ENCODE measurements at regions not wholly inside any gene's neighbourhood (a gene's known extent, or its start where the extent isn't known, plus 50 kb on each side); places are given as distances from the start of the nearest gene placed in this dataset.
A peak's percentile ranks its signal among the peaks of the same experiment; 100 is the strongest.

DNA sequence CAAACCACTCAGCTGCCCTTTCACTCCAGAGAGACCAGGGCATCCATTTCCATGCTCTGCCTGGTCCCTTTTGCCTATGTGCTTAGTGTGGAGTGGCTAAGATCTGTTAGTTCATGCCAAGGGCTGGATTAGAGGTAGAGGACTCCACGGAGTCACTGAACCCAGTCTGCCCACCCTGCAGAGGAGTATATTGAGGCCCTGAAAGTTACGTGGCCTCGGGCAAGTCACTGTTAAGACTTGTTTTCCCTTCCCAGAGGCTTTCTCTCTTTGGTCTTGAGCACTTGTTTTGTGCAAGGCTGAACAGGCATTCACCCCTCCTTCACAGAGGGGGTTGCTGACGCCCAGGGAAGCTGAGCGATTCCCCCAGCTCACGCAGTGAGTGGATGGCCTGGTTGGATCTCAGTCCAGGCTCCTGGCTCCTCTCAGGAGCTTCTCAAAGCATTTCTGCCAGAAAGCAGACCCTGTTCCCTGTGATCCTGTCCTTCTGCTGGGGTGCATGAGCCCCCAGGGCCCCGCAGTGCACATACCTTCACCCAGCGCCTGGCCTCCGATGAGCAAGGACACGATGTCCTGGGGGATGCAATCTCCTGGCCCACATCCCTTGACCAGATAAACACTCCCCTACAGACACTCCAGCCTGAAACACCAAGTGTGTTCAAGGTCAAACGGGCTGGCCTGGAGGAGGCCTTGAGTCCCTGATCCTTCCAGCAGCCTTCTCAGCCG is 153.4 kb upstream of the GSE1 start:
- peaks cover 71% of the 10 kb centered on the region for H3K4me1 ChIP-seq (ENCODE audit: insufficient read depth, low read length)
- H2AFZ ChIP-seq (ENCODE audit: low read depth, low read length) = no peak overlapping the region
- H3K36me3 ChIP-seq (ENCODE audit: insufficient read depth, low read length) = no peaks in the 10 kb centered on the region
- no peak overlapping the region for H3K4me3 ChIP-seq (ENCODE audit: low read length)
- H3K27me3 ChIP-seq (ENCODE audit: insufficient read depth, low read length) = peaks cover 7% of the 10 kb centered on the region
- H3K9me3 ChIP-seq (ENCODE audit: low read length) = no peaks in the 10 kb centered on the region

DNA sequence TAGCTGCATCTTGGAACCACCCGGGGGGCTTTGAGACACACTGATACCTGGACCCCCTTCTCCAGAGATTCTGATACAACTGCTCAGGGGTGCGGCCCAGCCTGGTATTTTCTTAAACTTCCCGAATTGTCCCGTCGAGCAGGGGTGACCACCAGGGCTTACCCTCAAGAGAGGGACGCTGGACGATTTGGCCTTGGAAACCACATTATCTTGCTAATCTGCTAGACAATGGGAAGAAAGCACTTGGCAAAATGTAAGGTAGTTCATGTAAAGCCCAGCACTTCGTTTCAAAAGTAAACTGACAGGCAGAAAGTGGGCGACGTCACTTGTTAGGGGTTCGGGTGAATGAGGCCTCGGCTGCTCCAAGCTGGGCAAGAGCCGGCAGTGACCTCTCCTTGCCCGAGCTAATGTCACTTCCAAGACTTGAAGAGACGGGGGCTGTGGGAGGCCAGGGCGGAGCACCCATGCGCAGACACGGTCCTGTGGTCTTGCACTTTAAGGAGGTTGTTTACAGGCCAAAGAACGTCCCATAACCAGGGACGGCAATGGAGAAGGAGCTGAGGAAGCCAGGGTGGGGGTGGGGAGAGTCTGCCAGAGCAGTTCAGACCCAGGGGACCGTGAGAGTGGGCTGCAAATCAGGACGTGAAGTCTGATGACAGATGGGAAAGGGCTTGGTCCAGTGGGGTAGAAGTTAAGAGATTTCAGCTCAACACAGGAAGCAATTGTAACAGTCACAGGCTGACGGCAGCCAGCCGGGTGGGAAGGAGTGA is 152.7 kb upstream of the GSE1 start:
- Histone ChIP-seq H2AFZ (ENCODE audit: low read depth, low read length) (no peak overlapping the region), H3K4me3 (ENCODE audit: low read length) (no peak overlapping the region), H3K27me3 (ENCODE audit: insufficient read depth, low read length) (peaks cover 7% of the 10 kb centered on the region), H3K36me3 (ENCODE audit: insufficient read depth, low read length) (no peaks in the 10 kb centered on the region), H3K9me3 (ENCODE audit: low read length) (no peaks in the 10 kb centered on the region), H3K4me1 (ENCODE audit: insufficient read depth, low read length) (peaks cover 75% of the 10 kb centered on the region)

DNA sequence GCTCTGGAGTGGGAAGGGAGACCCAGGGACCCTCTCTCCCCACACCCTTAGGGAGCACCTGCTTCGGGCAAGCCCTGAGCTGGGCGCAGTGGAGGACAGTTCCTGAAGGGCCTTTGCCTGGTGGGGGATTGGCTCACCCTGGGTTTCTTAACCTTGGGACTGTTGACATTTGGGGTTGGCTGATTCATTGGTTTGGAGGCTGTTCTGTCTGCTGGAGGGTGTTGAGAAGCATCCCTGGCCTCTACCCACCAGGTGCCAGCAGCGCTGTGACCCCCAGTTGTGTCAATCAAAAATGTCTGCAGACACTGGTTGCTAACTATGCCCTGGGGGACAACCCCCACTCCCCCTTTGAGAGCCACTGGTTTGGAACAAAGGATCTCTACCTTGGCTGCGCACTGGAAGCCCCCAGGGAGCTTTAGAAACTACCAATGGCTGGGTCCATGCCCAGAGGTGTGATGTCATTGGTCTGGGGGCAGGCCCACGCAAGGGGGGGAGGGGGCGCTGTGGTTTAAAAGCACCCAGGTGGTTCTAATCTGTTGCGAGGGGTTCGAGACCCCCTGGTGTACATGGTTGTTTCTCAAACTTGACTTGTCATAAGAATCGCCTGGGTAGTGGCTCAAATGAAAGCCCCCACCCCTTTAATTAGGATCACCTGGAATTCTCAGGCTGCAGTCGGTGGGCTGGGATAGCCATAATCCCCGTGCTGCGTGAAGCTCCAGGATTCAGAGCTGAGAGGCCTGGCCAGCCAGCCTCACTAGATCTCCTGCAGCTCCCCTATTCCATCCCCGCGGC is 151.9 kb upstream of the GSE1 start:
- Histone ChIP-seq H3K27me3 (ENCODE audit: insufficient read depth, low read length) (peaks cover 7% of the 10 kb centered on the region), H3K4me3 (ENCODE audit: low read length) (no peak overlapping the region), H3K36me3 (ENCODE audit: insufficient read depth, low read length) (no peaks in the 10 kb centered on the region)

DNA sequence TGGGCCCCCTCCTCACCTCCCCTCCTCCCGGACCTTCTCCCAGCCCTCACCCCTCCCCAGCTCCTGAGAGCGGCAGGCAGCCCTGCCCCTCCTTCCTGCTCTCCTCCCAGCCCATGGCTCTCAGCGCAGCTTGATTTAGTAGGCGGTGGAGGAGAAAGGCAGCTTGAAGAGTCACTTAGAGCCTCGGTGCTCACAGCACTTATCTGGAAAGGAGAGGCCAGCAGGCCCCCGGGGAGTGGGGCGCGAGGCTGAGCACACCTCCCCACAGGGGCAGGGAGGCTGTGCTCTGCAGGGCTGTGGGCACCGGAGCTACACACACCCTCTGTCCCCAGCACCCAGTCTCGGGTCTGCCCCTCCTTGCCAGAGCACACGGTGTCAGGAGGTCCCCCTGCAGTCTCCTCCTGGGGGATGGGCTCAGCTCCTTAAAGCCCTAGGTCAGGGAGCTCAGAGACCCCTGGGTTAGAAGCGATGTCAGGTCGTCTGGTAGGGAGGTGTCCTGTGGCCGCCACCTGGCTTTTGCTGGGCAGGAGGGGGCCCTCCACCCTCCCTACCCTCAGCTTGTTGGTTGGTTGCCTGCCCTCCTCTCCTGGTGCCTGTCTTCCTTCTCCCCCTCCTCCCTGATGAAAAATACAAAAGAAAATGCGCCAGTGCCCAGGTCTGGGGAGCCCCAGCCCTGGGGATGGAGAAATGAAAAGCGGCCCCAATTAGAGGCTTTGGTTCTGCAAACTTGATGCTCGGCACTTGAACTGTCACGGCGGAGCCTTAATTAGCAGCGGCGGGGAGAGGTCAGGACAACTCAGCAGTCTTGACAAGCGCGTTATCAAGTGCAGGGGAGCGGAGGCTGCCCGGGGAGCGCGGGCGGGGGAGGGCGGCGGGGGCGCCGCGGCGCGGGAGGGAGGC is 151.1 kb upstream of the GSE1 start:
- Histone ChIP-seq H3K4me3 (ENCODE audit: low read length) (peak overlapping the region; percentile 7), H2AFZ (ENCODE audit: low read depth, low read length) (no peak overlapping the region), H3K36me3 (ENCODE audit: insufficient read depth, low read length) (no peaks in the 10 kb centered on the region), H3K9me3 (ENCODE audit: low read length) (no peaks in the 10 kb centered on the region), H3K4me1 (ENCODE audit: insufficient read depth, low read length) (peaks cover 59% of the 10 kb centered on the region), H3K27me3 (ENCODE audit: insufficient read depth, low read length) (peaks cover 7% of the 10 kb centered on the region)

More for the DNA sequence above, 151.9 kb upstream of the GSE1 start:
- no peaks in the 10 kb centered on the region for H3K9me3 ChIP-seq (ENCODE audit: low read length)
- H3K4me1 ChIP-seq (ENCODE audit: insufficient read depth, low read length) = peaks cover 68% of the 10 kb centered on the region
- no peak overlapping the region for H2AFZ ChIP-seq (ENCODE audit: low read depth, low read length)

DNA sequence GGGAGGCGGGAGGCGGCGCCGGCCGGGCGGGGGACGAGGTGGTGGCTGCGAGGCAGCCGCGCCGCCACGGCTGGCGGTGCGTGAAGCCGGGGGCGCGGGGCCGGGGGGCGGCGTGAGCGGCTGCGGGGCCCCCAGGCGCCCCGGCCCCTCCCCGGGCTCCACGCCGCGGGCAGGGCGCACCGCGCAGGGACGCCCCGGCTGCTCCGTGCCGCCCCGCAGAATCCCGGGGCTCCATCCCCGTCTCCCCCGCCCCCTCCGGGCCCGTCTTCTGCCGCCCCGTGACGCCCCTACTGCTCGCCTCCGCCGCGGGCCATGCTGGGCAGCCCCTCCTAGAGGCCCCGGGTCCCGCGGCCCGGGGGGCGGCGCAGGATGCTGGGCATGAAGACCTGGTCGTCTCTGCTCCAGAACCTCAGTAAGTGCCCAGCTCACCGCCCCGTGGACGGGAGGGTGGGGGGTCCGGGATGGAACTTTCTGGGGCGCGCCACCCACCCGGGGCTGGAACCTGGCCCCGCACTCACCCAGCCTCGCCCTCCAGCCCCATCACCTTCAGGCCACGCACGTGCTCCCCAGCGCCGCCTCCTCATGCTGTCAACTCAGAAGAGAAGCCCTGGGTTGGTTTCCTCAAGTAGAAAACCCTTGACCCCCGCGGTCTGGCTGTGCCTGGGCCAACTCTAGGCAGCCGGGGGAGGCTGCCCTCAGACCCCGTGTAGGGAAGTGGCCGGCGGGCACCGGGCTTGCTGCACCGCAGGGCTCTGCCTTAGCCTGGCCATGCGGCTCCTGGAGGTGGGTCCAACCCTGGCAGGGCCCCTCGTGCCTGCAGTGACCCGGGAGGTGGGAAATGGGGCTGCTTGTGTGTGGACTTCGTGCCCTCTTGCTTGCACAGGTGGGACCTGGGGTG is 150.2 kb upstream of the GSE1 start:
- peak overlapping the region; percentile 6 for H3K4me3 ChIP-seq (ENCODE audit: low read length)
- H2AFZ ChIP-seq (ENCODE audit: low read depth, low read length) = no peak overlapping the region
- no peaks in the 10 kb centered on the region for H3K9me3 ChIP-seq (ENCODE audit: low read length)
- H3K27me3 ChIP-seq (ENCODE audit: insufficient read depth, low read length) = peaks cover 7% of the 10 kb centered on the region
- H3K36me3 ChIP-seq (ENCODE audit: insufficient read depth, low read length) = no peaks in the 10 kb centered on the region
- peaks cover 54% of the 10 kb centered on the region for H3K4me1 ChIP-seq (ENCODE audit: insufficient read depth, low read length)

DNA sequence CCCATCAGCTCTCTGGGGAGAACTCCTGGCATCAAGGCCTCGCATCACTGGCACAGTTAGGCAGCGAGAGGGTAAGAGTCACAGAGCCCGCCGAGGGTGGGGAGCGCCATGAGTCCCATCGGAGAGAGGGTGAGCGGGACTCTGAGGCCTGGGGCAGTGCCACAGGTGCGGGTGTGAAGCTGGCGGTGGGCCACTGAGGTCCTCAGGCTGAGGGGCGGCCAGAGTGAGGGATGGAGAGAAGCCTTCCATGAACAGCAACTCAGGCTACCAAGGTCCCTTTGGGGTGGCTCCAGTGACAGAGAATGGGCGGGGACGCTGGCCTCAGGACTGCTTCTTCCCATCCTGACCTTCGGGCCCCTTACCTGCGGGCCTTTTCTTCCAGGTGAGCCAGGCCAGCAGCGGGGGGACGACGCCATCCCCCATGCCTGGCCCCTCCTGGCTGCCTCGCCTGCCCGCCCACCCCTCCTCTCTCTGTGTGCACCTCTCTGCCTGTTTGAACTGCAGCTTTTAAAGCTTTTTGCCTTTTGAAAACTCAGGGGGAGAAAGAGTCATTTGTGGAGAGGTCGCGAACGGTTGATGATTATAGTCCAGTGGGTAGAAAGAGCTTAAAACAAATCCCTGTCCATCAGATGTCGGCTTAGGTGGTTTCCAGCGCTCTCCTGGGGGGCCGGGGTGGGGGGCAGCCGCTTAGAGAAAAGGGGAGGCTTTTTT is 149.3 kb upstream of the GSE1 start:
- Histone ChIP-seq H3K4me1 (ENCODE audit: insufficient read depth, low read length) (peaks cover 54% of the 10 kb centered on the region), H2AFZ (ENCODE audit: low read depth, low read length) (no peak overlapping the region), H3K27me3 (ENCODE audit: insufficient read depth, low read length) (peaks cover 7% of the 10 kb centered on the region), H3K9me3 (ENCODE audit: low read length) (no peaks in the 10 kb centered on the region), H3K36me3 (ENCODE audit: insufficient read depth, low read length) (no peaks in the 10 kb centered on the region), H3K4me3 (ENCODE audit: low read length) (no peak overlapping the region)

DNA sequence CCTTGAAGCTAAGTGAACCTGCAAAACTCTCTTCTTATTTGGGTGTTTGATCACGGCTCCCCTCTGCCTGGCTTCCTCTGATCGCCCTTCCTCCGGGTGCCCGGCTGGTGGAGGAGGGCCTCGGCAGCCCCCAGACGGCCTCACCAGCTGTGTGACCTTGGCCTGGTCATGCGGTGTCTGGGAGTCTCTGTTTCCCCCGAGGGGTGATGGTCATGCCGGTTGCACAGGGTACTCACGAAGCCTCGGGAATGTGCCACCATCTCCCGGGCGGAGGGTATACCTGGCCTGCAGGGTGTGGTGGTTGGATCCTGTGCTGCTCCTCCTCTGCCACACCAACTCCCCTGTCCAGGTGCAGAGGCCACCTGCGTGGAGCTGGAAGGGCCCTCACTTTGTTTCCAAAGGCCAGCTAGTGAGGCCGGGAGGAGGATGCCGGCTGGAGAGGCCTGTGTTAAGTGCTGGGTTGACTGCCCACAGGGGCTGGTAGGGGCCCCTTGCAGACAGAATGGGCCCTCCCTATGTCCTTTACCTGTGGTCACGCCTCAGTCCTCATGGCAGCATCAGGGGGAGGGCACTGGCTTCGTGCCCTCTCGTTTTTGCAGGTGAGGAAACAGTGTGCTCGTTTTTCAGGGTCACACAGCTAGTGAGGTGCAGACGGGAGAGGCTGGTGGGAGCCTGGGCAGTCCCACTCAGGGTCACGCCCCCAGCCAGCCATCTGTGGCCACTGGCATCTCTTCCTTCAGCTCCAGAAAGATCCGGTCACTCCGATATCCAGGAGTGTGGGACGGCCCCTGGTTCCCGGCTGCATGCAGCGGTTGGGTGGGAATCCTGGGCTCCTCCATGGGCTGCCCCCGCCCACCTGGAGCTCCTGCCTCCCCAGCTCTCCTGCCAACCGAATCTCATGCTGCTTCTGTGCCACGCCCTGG is 148.5 kb upstream of the GSE1 start:
- H3K36me3 ChIP-seq (ENCODE audit: insufficient read depth, low read length) = no peaks in the 10 kb centered on the region
- H3K4me3 ChIP-seq (ENCODE audit: low read length) = no peak overlapping the region
- no peak overlapping the region for H2AFZ ChIP-seq (ENCODE audit: low read depth, low read length)
- H3K27me3 ChIP-seq (ENCODE audit: insufficient read depth, low read length) = peaks cover 7% of the 10 kb centered on the region
- H3K4me1 ChIP-seq (ENCODE audit: insufficient read depth, low read length) = peaks cover 54% of the 10 kb centered on the region
- H3K9me3 ChIP-seq (ENCODE audit: low read length) = no peaks in the 10 kb centered on the region

DNA sequence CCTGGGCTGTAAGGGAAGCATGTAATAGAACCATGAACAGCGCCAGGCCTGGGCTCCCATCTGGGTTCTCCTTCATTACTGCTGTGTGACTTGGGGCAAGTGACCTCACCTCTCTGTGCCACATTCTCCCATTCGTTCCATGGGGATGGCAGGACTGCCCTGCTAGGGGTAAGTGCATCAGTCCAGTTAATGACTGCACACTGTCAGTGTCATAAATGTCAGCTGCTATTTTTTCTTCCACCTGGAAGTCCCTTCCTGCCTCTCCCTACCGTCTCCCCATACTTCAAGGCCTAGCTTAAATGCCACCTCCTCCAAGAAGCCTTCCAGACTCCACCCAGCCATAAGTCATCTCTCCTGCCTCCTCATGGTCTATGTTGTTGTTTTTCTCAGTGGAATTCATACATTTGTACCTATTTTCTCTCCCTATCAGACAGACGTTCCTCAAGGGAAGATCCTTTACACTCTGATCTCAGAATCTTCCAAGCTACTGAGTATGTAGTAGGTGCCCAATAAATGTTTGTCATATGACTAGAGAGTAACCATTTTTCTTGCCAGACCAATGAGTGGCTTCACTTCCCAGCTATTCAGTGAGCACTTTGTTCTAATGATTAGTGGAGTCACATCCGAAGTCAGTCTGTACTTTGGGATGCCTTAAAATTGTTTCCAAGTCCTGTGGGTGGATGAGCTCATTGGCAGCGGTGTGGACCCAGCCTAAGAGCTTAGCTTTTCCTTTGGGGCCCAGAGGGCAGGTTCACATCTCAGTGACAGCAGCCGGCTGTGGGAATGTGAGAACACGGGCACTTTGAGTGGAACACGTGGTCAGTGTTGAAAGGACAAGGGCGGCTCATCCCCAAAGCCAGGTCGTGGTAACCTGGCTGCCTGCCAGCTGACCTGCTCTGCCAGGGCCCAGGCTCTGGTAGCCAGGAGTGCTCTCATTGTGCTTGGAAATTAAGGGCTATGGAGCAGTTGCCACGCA is 147.5 kb upstream of the GSE1 start:
- peaks cover 7% of the 10 kb centered on the region for H3K27me3 ChIP-seq (ENCODE audit: insufficient read depth, low read length)
- no peak overlapping the region for H2AFZ ChIP-seq (ENCODE audit: low read depth, low read length)
- no peaks in the 10 kb centered on the region for H3K36me3 ChIP-seq (ENCODE audit: insufficient read depth, low read length)
- H3K4me1 ChIP-seq (ENCODE audit: insufficient read depth, low read length) = peaks cover 46% of the 10 kb centered on the region
- no peaks in the 10 kb centered on the region for H3K9me3 ChIP-seq (ENCODE audit: low read length)
- H3K4me3 ChIP-seq (ENCODE audit: low read length) = no peak overlapping the region

DNA sequence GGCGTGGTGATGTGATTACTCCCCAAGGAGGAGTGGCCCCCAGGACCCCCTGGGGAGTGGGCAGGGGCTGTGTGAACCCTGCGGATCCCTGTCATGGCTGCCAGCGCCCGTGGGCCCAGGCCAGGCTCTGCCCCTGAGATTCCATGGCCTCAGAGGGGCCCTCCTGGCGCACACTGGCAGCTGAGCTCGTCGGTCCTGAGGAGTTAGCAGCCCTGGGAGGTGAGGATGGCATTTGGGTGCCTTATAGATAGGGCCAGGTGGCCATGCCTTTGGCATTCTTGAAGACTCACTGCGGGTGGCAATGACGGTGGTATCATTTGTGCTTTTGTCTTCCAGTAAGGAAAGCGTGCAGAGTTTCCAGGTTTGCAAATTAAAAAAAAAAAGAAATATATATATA is 146.8 kb upstream of the GSE1 start:
- H2AFZ ChIP-seq (ENCODE audit: low read depth, low read length) = no peak overlapping the region
- H3K9me3 ChIP-seq (ENCODE audit: low read length) = no peaks in the 10 kb centered on the region
- peaks cover 39% of the 10 kb centered on the region for H3K4me1 ChIP-seq (ENCODE audit: insufficient read depth, low read length)
- H3K36me3 ChIP-seq (ENCODE audit: insufficient read depth, low read length) = no peaks in the 10 kb centered on the region
- peaks cover 7% of the 10 kb centered on the region for H3K27me3 ChIP-seq (ENCODE audit: insufficient read depth, low read length)
- no peak overlapping the region for H3K4me3 ChIP-seq (ENCODE audit: low read length)

DNA sequence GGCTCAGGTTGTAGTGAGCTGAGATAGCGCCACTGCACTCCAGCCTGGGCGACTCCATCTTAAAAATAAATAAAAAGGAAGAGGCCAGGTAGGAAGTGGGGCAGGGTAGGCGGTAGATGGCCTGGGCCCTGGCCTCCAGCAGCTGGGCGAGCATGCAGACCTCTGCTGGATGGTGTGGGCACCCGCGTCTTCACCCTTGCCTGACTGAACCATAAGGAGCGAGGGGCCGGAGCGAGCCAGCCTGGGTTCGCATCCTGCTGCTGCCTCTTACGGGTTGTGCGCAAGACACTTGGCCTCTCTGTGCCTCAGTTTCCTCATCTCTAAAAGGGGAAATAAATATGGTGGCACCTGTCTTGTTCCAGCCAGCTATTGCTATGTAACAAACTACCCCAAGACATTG is 146.1 kb upstream of the GSE1 start:
- no peak overlapping the region for H3K4me3 ChIP-seq (ENCODE audit: low read length)
- no peaks in the 10 kb centered on the region for H3K36me3 ChIP-seq (ENCODE audit: insufficient read depth, low read length)
- no peak overlapping the region for H2AFZ ChIP-seq (ENCODE audit: low read depth, low read length)
- H3K27me3 ChIP-seq (ENCODE audit: insufficient read depth, low read length) = peaks cover 7% of the 10 kb centered on the region
- H3K9me3 ChIP-seq (ENCODE audit: low read length) = no peaks in the 10 kb centered on the region
- H3K4me1 ChIP-seq (ENCODE audit: insufficient read depth, low read length) = peaks cover 32% of the 10 kb centered on the region
